ENCODE measurements at regions not wholly inside any gene's neighbourhood (a gene's known extent, or its start where the extent isn't known, plus 50 kb on each side); places are given as distances from the start of the nearest gene placed in this dataset.

GRCh38 chr9:115777610-115778009, 376.0 kb upstream of the PAPPA start:
- WGBS (ENCODE audit: low lambda C conversion rate) = 97% methylated on average over 2 of the region's 2 CpGs
- Histone ChIP-seq H3K79me2 (ENCODE audit: insufficient read depth) (no peaks in the 10 kb centered on the region), H3K9me2 (no peaks in the 10 kb centered on the region), H3K9me3 (no peaks in the 10 kb centered on the region), H2AFZ (ENCODE audit: low read depth) (no peak overlapping the region), H4K20me1 (ENCODE audit: insufficient read depth) (no peaks in the 10 kb centered on the region), H3K27me3 (ENCODE audit: insufficient read depth) (no peaks in the 10 kb centered on the region), H3K4me3 (ENCODE audit: low read depth in 2 of 2, low read length in 1 of 2) (no peak overlapping the region), H3K36me3 (replicated peaks in 1 of 2; ENCODE audit: control insufficient read depth in 1 of 2, insufficient read depth in 2 of 2, low read length in 1 of 2) (no peaks in the 10 kb centered on the region), H3K9ac (no peak overlapping the region), H3K27ac (ENCODE audit: low read depth in 2 of 2, low read length in 1 of 2) (no peak overlapping the region), H3K4me2 (no peak overlapping the region), H3F3A (replicated peaks; ENCODE audit: insufficient read depth) (peaks cover 3% of the 10 kb centered on the region), H3K4me1 (ENCODE audit: control insufficient read depth in 1 of 2, insufficient read depth in 2 of 2, low read depth in 1 of 2, low read length in 1 of 2) (peaks cover 0 to 3% of the 10 kb centered on the region in 2 experiments; a peak in 2 of 4 replicates)
- ChIA-PET POLR2A (no interaction called here), CTCF (interaction anchor here (1.2 kb wide), 1 partner anchor 12 kb away, joined by 4 read pairs; no protein-coding TSS in a partner anchor)
- TF ChIP-seq YY1 (IDR thresholded peaks at IDR 0.05; ENCODE audit: low read depth) (no peak), ELF1 (IDR thresholded peaks at IDR 0.05) (no peak), JUND (IDR thresholded peaks at IDR 0.05) (no peak), POLR2AphosphoS5 (IDR thresholded peaks at IDR 0.05; ENCODE audit: low read depth, low read length) (no peak), ZBTB33 (IDR thresholded peaks at IDR 0.05; ENCODE audit: borderline replicate concordance, low read depth) (no peak), RXRA (IDR thresholded peaks at IDR 0.05; ENCODE audit: borderline replicate concordance, low read depth) (no peak), USF1 (IDR thresholded peaks at IDR 0.05; ENCODE audit: borderline replicate concordance, low read depth) (no peak), CTCF (IDR thresholded peaks at IDR 0.05) (no peak), EZH2phosphoT487 (IDR thresholded peaks at IDR 0.05; ENCODE audit: borderline replicate concordance, low read depth) (no peak), REST (IDR thresholded peaks at IDR 0.05; ENCODE audit: low read depth, low read length) (no peak)
- no peak for DNase-seq

Measured in SK-N-SH (cell line).